Keratinocyte (primary cell): ENCODE measurements at regions not wholly inside any gene's neighbourhood (a gene's known extent, or its start where the extent isn't known, plus 50 kb on each side); places are given as distances from the start of the nearest gene placed in this dataset.

ENCODE experiments used
- DNase-seq: peaks from one replicate; pipeline ENCODE4 v3.0.0-alpha.2; 2011; ENCODE audit warnings: low read depth, missing footprints, low spot score
- FAIRE-seq: peaks from 2 replicates; lab custom pipeline; 2011; peaks lifted over from hg19 to GRCh38; lab: Jason Lieb, UNC
- H2AFZ ChIP-seq: 2 replicates; pipeline ENCODE4 v1.6.0; 2012; ENCODE audit warnings: low read length, control low read depth, inconsistent platforms; ENCODE audit not compliant: control insufficient read depth
- H3K27ac ChIP-seq: 2 replicates; pipeline ENCODE4 v1.5.1; 2011; ENCODE audit warnings: low read length; ENCODE audit not compliant: control insufficient read depth, insufficient read depth
- H3K27me3 ChIP-seq: 3 replicates; pipeline ENCODE4 v1.6.0; 2011; ENCODE audit warnings: low read length; ENCODE audit not compliant: control insufficient read depth, insufficient read depth; ENCODE audit errors: extremely low read depth
- H3K36me3 ChIP-seq, 2 experiments: 2 replicates in 1 of 2; 3 replicates in 1 of 2; pipeline ENCODE4 v1.5.1; 2011; ENCODE audit warnings: low read length in 2 of 2, mild to moderate bottlenecking in 1 of 2; ENCODE audit not compliant: control insufficient read depth in 2 of 2, insufficient read depth in 2 of 2; ENCODE audit errors: extremely low read depth in 1 of 2
- H3K4me1 ChIP-seq: 3 replicates; pipeline ENCODE4 v1.5.1; 2011; ENCODE audit warnings: low read length; ENCODE audit not compliant: control insufficient read depth, insufficient read depth; ENCODE audit errors: extremely low read depth
- H3K4me2 ChIP-seq: 3 replicates; pipeline ENCODE4 v1.6.0; 2011; ENCODE audit warnings: low read depth, low read length; ENCODE audit not compliant: control insufficient read depth, insufficient read depth; ENCODE audit errors: extremely low read depth
- H3K4me3 ChIP-seq, 3 experiments: fragments of 200-600 bp in 1 of 3; sonication (generic) in 1 of 3; 2 replicates in 2 of 3; 3 replicates in 1 of 3; pipeline ENCODE4 v1.5.1; 2011 to 2016; ENCODE audit warnings: low read length in 3 of 3, mild to moderate bottlenecking in 3 of 3, control low read depth in 2 of 3, inconsistent platforms in 1 of 3, low read depth in 1 of 3, mixed read lengths in 1 of 3, mixed run types in 1 of 3, moderate library complexity in 1 of 3; ENCODE audit not compliant: control insufficient read depth in 2 of 3, insufficient read depth in 2 of 3; ENCODE audit errors: extremely low read depth in 1 of 3
- H3K79me2 ChIP-seq: 2 replicates; pipeline ENCODE4 v1.6.0; 2012; ENCODE audit warnings: low read length; ENCODE audit not compliant: control insufficient read depth, insufficient read depth
- H3K9ac ChIP-seq: 3 replicates; pipeline ENCODE4 v1.6.0; 2011; ENCODE audit warnings: low read length; ENCODE audit not compliant: control insufficient read depth, insufficient read depth; ENCODE audit errors: extremely low read depth
- H3K9me1 ChIP-seq: 3 replicates; pipeline ENCODE4 v1.6.0; 2011; ENCODE audit warnings: low read length; ENCODE audit not compliant: control insufficient read depth, insufficient read depth; ENCODE audit errors: extremely low read depth
- H3K9me3 ChIP-seq: 2 replicates; pipeline ENCODE4 v1.5.1; 2012; ENCODE audit warnings: low read depth, low read length; ENCODE audit not compliant: control insufficient read depth
- H4K20me1 ChIP-seq: 3 replicates; pipeline ENCODE4 v1.6.0; 2011; ENCODE audit warnings: low read length; ENCODE audit not compliant: control insufficient read depth, insufficient read depth; ENCODE audit errors: extremely low read depth
- EZH2 ChIP-seq: IDR thresholded peaks from one replicate; pipeline ENCODE4 v1.6.1; 2012; ENCODE audit warnings: inconsistent platforms, mild to moderate bottlenecking, low read length, moderate library complexity
- dilution Hi-C: fragments of 300-500 bp; cut with MboI; formaldehyde crosslinking; loops from one replicate; pipeline ENCODE4 v1.7.0; 2020; ENCODE audit warnings: low sequenced_read_pairs; ENCODE audit not compliant: extremely low pct_ligation_motif_present
- TF ChIP-seq, protein P1 (sequence below), 3 experiments: IDR thresholded peaks in 1 of 3; conservative IDR thresholded peaks in 1 of 3; optimal IDR thresholded peaks in 1 of 3; 2 replicates in 2 of 3; 3 replicates in 1 of 3; pipeline versions ENCODE3 to v1.5.1; 2011; ENCODE audit warnings: low read length in 3 of 3, mild to moderate bottlenecking in 3 of 3, moderate library complexity in 2 of 3, control low read depth in 1 of 3, inconsistent platforms in 1 of 3; ENCODE audit not compliant: insufficient read depth in 2 of 3; ENCODE audit errors: extremely low read depth in 1 of 3

DNA sequence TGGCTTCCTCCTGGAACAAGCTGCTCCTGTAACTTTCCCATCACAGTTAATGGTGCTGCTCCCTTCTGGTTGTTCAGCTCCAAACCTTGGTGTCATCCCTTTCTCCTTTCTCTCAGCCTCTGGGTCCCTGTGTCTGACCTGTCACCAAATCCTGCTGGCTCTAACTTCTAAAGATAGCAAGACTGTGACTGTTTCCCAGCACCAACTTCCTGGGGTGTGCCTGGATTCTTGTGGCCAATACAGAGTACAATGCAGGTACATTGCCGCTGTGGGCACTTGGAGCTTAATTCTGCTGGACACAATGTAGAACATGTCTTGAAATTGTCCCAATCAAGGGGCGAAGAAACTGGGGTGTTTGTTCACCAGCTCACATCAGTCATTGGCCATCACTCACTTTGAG lies 156.7 kb upstream of the CSF3R start:
- H3K4me1 ChIP-seq = no peaks in the 10 kb centered on the region
- no peak overlapping the region for H3K27ac ChIP-seq
- no peaks in the 10 kb centered on the region for H4K20me1 ChIP-seq
- H3K27me3 ChIP-seq = peaks cover 7% of the 10 kb centered on the region
- FAIRE-seq (no peak), DNase-seq (no peak)
- dilution Hi-C loops = no loop called here
- no peak overlapping the region for H3K9ac ChIP-seq
- no peaks in the 10 kb centered on the region for H3K9me3 ChIP-seq
- no peaks in the 10 kb centered on the region for H3K36me3 ChIP-seq
- TF ChIP-seq, protein P1, sequence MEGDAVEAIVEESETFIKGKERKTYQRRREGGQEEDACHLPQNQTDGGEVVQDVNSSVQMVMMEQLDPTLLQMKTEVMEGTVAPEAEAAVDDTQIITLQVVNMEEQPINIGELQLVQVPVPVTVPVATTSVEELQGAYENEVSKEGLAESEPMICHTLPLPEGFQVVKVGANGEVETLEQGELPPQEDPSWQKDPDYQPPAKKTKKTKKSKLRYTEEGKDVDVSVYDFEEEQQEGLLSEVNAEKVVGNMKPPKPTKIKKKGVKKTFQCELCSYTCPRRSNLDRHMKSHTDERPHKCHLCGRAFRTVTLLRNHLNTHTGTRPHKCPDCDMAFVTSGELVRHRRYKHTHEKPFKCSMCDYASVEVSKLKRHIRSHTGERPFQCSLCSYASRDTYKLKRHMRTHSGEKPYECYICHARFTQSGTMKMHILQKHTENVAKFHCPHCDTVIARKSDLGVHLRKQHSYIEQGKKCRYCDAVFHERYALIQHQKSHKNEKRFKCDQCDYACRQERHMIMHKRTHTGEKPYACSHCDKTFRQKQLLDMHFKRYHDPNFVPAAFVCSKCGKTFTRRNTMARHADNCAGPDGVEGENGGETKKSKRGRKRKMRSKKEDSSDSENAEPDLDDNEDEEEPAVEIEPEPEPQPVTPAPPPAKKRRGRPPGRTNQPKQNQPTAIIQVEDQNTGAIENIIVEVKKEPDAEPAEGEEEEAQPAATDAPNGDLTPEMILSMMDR (optimal IDR thresholded peaks at IDR 0.05 in 1 of 3, IDR thresholded peaks at IDR 0.05 in 1 of 3, conservative IDR thresholded peaks at IDR 0.05 in 1 of 3; ENCODE audit: extremely low read depth in 1 of 3, insufficient read depth in 2 of 3, low read length in 3 of 3) = no peak
- no peak for TF ChIP-seq EZH2
- H3K79me2 ChIP-seq = no peaks in the 10 kb centered on the region
- no peak overlapping the region for H3K4me3 ChIP-seq
- H3K4me2 ChIP-seq = no peak overlapping the region
- H3K9me1 ChIP-seq = no peaks in the 10 kb centered on the region
- H2AFZ ChIP-seq = no peak overlapping the region

DNA sequence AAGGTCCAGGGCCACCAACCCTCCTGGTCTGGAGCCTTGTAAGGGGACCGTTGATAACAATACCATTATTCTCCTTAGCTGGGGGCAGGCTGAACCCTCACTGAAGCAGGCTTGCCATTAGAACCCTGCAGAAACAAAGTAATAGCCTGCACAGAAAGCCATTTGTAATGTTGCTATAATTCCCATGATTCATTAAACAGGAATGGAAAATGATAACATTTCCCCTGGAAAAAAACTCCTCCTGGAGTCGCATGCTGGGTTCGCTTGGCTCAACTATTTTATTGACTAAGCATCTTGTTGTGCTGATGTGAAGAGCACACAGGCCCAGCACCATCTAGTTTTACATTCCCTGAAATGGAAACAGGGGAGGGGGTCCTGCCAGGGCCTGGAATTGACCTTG lies 155.6 kb upstream of the CSF3R start:
- H3K9me1 ChIP-seq = no peaks in the 10 kb centered on the region
- TF ChIP-seq EZH2 = no peak
- TF ChIP-seq, protein P1 (optimal IDR thresholded peaks at IDR 0.05 in 1 of 3, IDR thresholded peaks at IDR 0.05 in 1 of 3, conservative IDR thresholded peaks at IDR 0.05 in 1 of 3; ENCODE audit: extremely low read depth in 1 of 3, insufficient read depth in 2 of 3, low read length in 3 of 3) = no peak
- FAIRE-seq = no peak
- H3K27me3 ChIP-seq = no peaks in the 10 kb centered on the region
- H3K27ac ChIP-seq = no peak overlapping the region
- DNase-seq = no peak
- no peak overlapping the region for H3K9ac ChIP-seq
- no peak overlapping the region for H3K4me2 ChIP-seq
- H4K20me1 ChIP-seq = no peaks in the 10 kb centered on the region
- no peaks in the 10 kb centered on the region for H3K4me1 ChIP-seq
- H3K36me3 ChIP-seq = no peaks in the 10 kb centered on the region
- no peak overlapping the region for H2AFZ ChIP-seq
- no peaks in the 10 kb centered on the region for H3K9me3 ChIP-seq
- H3K79me2 ChIP-seq = no peaks in the 10 kb centered on the region
- no peak overlapping the region for H3K4me3 ChIP-seq
- dilution Hi-C loops = no loop called here
